Ishikawa (cell line): ENCODE measurements at regions not wholly inside any gene's neighbourhood (a gene's known extent, or its start where the extent isn't known, plus 50 kb on each side); places are given as distances from the start of the nearest gene placed in this dataset.

Experiments
- CEBPB ChIP-seq: IDR thresholded peaks from 2 replicates; pipeline ENCODE4 v1.6.1; 2012
- CREB1 ChIP-seq: IDR thresholded peaks from 2 replicates; pipeline ENCODE4 v1.6.1; 2012; ENCODE audit warnings: low read depth
- EGR1 ChIP-seq: IDR thresholded peaks from 2 replicates; pipeline ENCODE4 v1.6.1; 2012
- EP300 ChIP-seq: IDR thresholded peaks from 2 replicates; pipeline ENCODE4 v1.6.1; 2012; ENCODE audit warnings: borderline replicate concordance
- FOXM1 ChIP-seq: IDR thresholded peaks from 2 replicates; pipeline ENCODE4 v1.6.1; 2012; ENCODE audit warnings: low read depth, borderline replicate concordance
- MAX ChIP-seq: IDR thresholded peaks from 2 replicates; pipeline ENCODE4 v1.6.1; 2012
- NFIC ChIP-seq: IDR thresholded peaks from 2 replicates; pipeline ENCODE4 v1.6.1; 2012
- RAD21 ChIP-seq: IDR thresholded peaks from 2 replicates; pipeline ENCODE4 v1.6.1; 2012; ENCODE audit warnings: low read depth
- REST ChIP-seq: IDR thresholded peaks from 2 replicates; pipeline ENCODE4 v1.6.1; 2012; ENCODE audit warnings: low read depth, mild to moderate bottlenecking
- TAF1 ChIP-seq: IDR thresholded peaks from 2 replicates; pipeline ENCODE4 v1.6.1; 2012; ENCODE audit warnings: low read depth, mild to moderate bottlenecking
- TEAD4 ChIP-seq: IDR thresholded peaks from 2 replicates; pipeline ENCODE4 v1.6.1; 2012
- USF1 ChIP-seq: IDR thresholded peaks from 2 replicates; pipeline ENCODE4 v1.6.1; 2012
- YY1 ChIP-seq: IDR thresholded peaks from 2 replicates; pipeline ENCODE4 v1.6.1; 2012; ENCODE audit warnings: low read depth
- ZBTB7A ChIP-seq: IDR thresholded peaks from 2 replicates; pipeline ENCODE4 v1.6.1; 2012; ENCODE audit warnings: low read depth

- TF ChIP-seq USF1 (no peak), MAX (no peak), EP300 (no peak), EGR1 (no peak), CREB1 (no peak), NFIC (no peak), TEAD4 (no peak), ZBTB7A (no peak), RAD21 (no peak), YY1 (no peak), REST (no peak), FOXM1 (no peak), CEBPB (no peak), TAF1 (no peak)
Observed at GRCh38 chr5:39629946-39630345, 205.2 kb upstream of the DAB2 start.
